ENCODE measurements at regions not wholly inside any gene's neighbourhood (a gene's known extent, or its start where the extent isn't known, plus 50 kb on each side); places are given as distances from the start of the nearest gene placed in this dataset.

GRCh38 chr1:227427411-227427810 is 109.1 kb upstream of the CDC42BPA start:
- Histone ChIP-seq H3K27ac (replicated peaks) (no peak overlapping the region), H3K4me3 (replicated peaks; ENCODE audit: insufficient read depth, low read length) (no peak overlapping the region), H3K27me3 (ENCODE audit: insufficient read depth, poor library complexity, severe bottlenecking) (no peaks in the 10 kb centered on the region)
- no peak for DNase-seq (ENCODE audit: low read depth in 1 of 2, low spot score in 1 of 2)
- no peak for TF ChIP-seq CTCF (IDR thresholded peaks at IDR 0.05; ENCODE audit: insufficient read depth, low read length)
- TF ChIP-seq POLR2AphosphoS5 (IDR thresholded peaks at IDR 0.05; ENCODE audit: low read depth) = no peak
- TF ChIP-seq SPI1 (IDR thresholded peaks at IDR 0.05; ENCODE audit: borderline replicate concordance, low read depth) = no peak
- TF ChIP-seq, protein P1, sequence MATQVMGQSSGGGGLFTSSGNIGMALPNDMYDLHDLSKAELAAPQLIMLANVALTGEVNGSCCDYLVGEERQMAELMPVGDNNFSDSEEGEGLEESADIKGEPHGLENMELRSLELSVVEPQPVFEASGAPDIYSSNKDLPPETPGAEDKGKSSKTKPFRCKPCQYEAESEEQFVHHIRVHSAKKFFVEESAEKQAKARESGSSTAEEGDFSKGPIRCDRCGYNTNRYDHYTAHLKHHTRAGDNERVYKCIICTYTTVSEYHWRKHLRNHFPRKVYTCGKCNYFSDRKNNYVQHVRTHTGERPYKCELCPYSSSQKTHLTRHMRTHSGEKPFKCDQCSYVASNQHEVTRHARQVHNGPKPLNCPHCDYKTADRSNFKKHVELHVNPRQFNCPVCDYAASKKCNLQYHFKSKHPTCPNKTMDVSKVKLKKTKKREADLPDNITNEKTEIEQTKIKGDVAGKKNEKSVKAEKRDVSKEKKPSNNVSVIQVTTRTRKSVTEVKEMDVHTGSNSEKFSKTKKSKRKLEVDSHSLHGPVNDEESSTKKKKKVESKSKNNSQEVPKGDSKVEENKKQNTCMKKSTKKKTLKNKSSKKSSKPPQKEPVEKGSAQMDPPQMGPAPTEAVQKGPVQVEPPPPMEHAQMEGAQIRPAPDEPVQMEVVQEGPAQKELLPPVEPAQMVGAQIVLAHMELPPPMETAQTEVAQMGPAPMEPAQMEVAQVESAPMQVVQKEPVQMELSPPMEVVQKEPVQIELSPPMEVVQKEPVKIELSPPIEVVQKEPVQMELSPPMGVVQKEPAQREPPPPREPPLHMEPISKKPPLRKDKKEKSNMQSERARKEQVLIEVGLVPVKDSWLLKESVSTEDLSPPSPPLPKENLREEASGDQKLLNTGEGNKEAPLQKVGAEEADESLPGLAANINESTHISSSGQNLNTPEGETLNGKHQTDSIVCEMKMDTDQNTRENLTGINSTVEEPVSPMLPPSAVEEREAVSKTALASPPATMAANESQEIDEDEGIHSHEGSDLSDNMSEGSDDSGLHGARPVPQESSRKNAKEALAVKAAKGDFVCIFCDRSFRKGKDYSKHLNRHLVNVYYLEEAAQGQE (IDR thresholded peaks at IDR 0.05; ENCODE audit: insufficient replicate concordance, low read depth) = no peak
- no peak for TF ChIP-seq GABPA (IDR thresholded peaks at IDR 0.05; ENCODE audit: low read depth)

DNA sequence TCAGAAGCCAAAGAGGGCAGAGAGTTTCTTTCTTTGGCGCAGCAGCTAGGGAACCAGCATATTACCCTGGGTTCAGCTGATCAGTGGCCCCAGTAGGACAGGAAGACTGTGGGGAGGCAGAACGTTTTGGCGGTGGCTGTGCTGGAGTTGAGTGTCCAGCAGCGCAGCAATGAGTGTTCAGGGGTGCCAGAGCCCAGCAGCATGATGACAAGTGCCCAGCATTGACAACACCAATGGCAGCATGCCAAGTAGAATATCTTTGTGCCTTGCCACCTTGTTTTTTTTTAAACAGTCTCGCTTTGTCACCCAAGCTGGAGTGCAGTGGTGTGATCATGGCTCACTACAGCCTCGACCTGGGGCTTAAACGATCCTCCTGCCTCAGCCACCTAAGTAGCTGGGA is 106.7 kb upstream of the CDC42BPA start:
- DNase-seq (ENCODE audit: low read depth in 1 of 2, low spot score in 1 of 2) = no peak
- TF ChIP-seq GABPA (IDR thresholded peaks at IDR 0.05; ENCODE audit: low read depth) (no peak), SPI1 (IDR thresholded peaks at IDR 0.05; ENCODE audit: borderline replicate concordance, low read depth) (no peak), POLR2AphosphoS5 (IDR thresholded peaks at IDR 0.05; ENCODE audit: low read depth) (no peak), CTCF (IDR thresholded peaks at IDR 0.05; ENCODE audit: insufficient read depth, low read length) (no peak)
- TF ChIP-seq, protein P1 (IDR thresholded peaks at IDR 0.05; ENCODE audit: insufficient replicate concordance, low read depth) = no peak
- H3K27ac ChIP-seq (replicated peaks) = no peak overlapping the region
- no peaks in the 10 kb centered on the region for H3K27me3 ChIP-seq (ENCODE audit: insufficient read depth, poor library complexity, severe bottlenecking)
- H3K4me3 ChIP-seq (replicated peaks; ENCODE audit: insufficient read depth, low read length) = no peak overlapping the region

- no peak overlapping the region for H3K4me3 ChIP-seq (replicated peaks; ENCODE audit: insufficient read depth, low read length)
- no peak for DNase-seq (ENCODE audit: low read depth in 1 of 2, low spot score in 1 of 2)
- H3K27me3 ChIP-seq (ENCODE audit: insufficient read depth, poor library complexity, severe bottlenecking) = no peaks in the 10 kb centered on the region
- no peak overlapping the region for H3K27ac ChIP-seq (replicated peaks)
- TF ChIP-seq, protein P1 (IDR thresholded peaks at IDR 0.05; ENCODE audit: insufficient replicate concordance, low read depth) = no peak
- TF ChIP-seq SPI1 (IDR thresholded peaks at IDR 0.05; ENCODE audit: borderline replicate concordance, low read depth) (no peak), CTCF (IDR thresholded peaks at IDR 0.05; ENCODE audit: insufficient read depth, low read length) (no peak), POLR2AphosphoS5 (IDR thresholded peaks at IDR 0.05; ENCODE audit: low read depth) (no peak), GABPA (IDR thresholded peaks at IDR 0.05; ENCODE audit: low read depth) (no peak)
These were observed 105.9 kb upstream of the CDC42BPA start for GRCh38 chr1:227424159-227424680.

All from HL-60 (cell line).